ENCODE measurements at regions not wholly inside any gene's neighbourhood (a gene's known extent, or its start where the extent isn't known, plus 50 kb on each side); places are given as distances from the start of the nearest gene placed in this dataset.

DNA sequence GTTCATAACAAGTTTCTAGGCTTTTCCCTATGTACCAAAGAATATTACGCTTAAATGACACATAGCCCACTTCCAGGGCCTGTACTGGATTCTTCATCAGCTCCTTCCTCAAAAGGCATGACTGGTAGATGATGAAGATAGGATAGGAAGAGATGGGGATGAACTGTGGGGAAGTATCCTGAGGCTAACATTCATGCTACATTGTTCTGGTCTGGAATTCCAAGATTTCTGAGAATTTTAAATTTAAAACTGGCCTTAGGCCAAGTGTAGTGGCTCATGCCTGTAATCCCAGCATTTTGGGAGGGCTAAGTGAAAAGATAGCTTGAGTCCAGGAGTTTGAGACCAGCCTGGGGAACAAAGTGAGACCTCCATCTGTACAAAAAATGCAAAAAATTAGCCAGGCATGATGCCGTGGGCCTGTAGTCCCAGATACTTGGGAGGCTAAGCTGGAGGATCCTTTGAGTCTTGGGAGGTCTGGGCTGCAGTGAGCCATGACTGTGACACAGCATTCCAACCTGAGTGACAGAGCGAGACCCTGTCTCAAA is 160.1 kb upstream of the PLAAT1 start:
- TF ChIP-seq, protein P1, sequence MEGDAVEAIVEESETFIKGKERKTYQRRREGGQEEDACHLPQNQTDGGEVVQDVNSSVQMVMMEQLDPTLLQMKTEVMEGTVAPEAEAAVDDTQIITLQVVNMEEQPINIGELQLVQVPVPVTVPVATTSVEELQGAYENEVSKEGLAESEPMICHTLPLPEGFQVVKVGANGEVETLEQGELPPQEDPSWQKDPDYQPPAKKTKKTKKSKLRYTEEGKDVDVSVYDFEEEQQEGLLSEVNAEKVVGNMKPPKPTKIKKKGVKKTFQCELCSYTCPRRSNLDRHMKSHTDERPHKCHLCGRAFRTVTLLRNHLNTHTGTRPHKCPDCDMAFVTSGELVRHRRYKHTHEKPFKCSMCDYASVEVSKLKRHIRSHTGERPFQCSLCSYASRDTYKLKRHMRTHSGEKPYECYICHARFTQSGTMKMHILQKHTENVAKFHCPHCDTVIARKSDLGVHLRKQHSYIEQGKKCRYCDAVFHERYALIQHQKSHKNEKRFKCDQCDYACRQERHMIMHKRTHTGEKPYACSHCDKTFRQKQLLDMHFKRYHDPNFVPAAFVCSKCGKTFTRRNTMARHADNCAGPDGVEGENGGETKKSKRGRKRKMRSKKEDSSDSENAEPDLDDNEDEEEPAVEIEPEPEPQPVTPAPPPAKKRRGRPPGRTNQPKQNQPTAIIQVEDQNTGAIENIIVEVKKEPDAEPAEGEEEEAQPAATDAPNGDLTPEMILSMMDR (conservative IDR thresholded peaks at IDR 0.05 in 1 of 2, IDR thresholded peaks at IDR 0.05 in 1 of 2; ENCODE audit: low read depth in 1 of 2, low read length in 2 of 2) = no peak
- TF ChIP-seq EZH2 (IDR thresholded peaks at IDR 0.05; ENCODE audit: low read length, missing control alignments) = no peak

Measured in fibroblast of lung (primary cell).